Stimulated activated CD4-positive, alpha-beta T cell treated with anti-CD3 and anti-CD28 coated beads, Interleukin-1b, Interleukin-23, amount 100 ng/mL, for 24 hours (primary cell): ENCODE measurements at regions not wholly inside any gene's neighbourhood (a gene's known extent, or its start where the extent isn't known, plus 50 kb on each side); places are given as distances from the start of the nearest gene placed in this dataset.
"Not testable (repeated sequence)": the region's sequence is repeated elsewhere in the genome, so short reads cannot be mapped to it uniquely, and the experiment has no call there.

ENCODE experiments used
- DNase-seq, 4 experiments: peaks; one replicate each; pipeline ENCODE4 v3.0.0-alpha.2; 2020; ENCODE audit warnings: low read depth in 4 of 4, low spot score in 1 of 4

DNA sequence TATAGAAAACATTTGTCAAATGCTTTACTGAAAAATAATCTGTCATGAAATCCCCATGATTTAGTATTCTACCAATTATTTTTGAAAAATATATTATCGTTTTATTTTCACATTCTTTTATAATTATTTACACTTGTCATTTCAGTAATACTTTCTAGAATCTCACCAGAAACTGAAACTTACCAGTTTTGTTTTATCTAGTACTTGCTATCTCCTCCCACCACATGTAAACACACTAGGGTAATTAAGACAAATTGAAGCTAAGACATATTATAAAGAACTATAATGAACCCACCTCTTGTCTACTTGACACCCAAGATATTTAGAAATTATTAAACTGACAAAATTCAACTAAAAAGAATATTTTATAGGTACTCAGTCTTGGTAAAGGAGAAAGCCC, 51.5 kb upstream of the GRM3 start:
- no peak for DNase-seq

DNA sequence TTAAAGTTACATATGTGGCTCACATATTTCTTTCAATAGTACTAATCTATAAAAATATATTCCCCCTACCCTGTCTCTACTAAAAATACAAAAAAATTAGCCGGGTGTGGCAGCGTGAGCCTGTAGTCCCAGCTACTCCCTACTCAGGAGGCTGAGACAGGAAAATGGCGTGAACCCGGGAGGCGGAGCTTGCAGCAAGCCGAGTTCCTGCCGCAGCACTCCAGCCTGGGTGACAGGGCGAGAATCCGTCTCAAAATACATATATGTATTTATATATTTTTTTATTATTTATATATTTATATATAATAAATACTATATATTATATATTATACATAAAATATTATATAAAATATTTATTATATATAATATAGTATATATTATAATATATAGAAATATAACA, 69.7 kb upstream of the GRM3 start:
- no peak for DNase-seq

DNA sequence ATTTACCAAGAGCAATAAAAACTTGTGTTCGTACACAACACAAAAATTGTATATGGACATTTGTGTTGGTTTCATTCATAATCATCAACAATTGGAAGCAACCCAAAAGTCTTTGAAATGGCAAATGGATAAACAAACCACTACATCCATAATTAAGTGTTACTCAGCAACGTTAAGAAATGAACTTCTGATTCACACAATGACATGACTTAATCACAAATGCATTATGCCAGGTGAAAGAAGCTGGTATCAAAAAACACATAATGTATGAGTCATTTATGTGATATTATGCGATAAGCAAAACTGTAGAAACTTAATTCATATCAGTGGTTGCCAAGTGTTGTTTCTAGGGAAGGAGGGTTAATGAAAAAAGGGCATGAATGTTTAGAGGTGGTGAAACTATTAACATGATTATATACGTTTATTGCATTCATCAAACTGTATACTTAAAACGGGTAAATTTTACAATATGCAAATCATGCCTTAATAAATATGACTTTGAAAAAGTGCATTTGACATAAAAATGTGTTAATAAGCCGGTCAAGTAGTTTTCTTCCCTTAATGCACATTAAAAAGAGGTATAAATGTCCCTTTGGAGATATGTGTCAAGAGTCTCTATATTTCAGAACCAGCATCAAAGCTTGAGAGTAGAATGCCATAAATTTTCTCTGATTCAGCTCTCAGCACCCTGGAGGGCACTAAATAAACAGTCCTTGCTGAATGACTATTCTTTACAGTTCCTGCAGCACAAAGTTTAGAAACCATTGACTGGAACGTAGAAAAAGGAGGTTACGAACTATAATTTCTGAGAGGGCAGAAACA, 84.8 kb upstream of the GRM3 start:
- DNase-seq: no peak

DNA sequence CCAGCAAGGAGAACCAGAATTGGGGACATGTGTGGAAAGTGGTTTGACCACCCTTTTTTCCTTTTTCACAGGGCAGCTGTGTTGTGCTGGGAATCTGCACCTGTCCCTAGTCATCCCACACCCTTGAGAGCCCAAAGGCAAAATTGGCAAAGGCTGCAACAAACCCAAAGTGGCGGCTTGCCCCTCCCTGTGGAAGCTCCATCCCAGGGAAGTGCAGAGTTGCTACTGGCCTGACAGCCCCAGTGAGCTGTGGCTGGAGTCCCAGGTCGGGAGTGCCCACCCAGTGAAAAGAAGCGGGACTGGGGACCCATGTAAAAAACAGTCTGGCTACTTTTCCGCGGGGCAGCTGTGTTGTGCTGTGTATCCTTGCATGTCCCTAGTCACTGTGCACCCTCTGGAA, 109.1 kb upstream of the GRM3 start:
- no peak for DNase-seq

DNA sequence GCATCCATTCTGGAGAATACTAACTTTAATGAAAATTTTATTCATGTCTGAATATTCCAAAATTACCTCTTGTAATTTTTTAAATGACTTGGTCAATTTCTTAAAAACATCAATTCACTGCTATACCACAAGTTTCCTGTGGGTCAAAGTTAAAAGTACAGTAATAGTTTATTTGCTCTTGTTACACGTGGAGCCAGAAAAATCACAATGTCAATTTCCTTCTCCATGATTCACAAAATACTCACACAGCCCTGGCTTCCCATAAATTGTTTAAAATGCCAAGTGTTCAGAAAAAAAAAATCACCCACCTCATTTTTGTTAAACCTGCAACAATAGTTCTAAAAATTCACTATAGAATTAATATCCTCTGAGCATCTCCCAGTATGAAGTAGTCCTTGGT, 139.5 kb upstream of the GRM3 start:
- DNase-seq: no peak

DNA sequence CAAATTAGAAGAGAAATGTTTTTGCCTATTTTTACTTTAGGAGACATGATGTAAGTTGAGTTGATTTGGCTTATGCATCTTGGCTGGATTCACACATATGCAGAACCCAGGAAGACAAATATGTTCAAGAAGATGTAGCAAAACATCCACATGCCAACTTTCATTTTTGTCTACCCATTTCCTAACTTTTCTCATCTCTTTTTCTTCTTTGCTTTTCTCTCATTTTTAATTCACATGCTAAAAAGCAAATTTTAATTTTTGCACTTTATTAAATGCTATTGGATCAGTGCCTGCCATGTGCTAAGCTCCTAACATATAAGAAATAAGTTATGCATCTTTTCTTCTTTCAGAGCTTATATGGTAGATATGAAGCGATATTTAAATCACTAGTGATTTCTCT, 143.7 kb upstream of the GRM3 start:
- DNase-seq: no peak

DNA sequence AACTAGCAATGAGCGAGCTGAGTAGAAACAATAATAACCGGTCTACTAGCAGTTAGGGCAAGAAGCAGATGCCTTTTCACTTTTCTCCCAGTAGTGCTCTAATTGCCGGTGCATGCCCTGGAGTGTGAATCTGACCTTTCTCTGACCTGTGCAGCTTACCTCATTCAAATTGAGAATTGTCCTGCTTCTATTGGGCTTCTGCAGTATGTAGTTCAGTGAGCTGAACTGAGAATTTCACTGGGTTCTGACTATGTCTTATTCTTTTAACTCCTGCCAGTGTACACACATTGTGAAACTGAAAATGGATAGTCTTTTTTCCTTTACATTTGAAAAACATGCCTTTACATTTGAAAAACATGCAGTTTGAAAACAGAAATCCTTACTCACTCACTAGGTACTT, 157.9 kb upstream of the GRM3 start:
- DNase-seq: no peak

DNA sequence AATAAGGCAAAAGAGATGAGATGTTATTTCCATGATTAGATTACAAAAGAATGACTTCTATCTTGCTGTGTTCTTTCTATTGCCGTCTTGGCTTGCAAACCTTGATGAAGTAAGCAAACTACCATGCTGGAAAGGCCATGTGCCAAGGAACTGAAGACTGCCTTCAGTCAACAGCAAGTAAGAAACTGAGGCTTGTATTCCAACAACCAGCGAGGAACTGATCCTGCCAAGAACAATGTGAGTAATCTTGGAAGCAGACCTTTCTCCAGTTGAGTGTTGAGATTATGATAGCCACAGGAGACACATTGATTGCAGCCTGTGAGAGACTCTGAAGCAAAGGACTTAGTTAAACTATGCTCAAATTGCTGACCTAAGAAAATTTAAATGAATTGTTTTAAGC, 164.6 kb upstream of the GRM3 start:
- no peak for DNase-seq

DNA sequence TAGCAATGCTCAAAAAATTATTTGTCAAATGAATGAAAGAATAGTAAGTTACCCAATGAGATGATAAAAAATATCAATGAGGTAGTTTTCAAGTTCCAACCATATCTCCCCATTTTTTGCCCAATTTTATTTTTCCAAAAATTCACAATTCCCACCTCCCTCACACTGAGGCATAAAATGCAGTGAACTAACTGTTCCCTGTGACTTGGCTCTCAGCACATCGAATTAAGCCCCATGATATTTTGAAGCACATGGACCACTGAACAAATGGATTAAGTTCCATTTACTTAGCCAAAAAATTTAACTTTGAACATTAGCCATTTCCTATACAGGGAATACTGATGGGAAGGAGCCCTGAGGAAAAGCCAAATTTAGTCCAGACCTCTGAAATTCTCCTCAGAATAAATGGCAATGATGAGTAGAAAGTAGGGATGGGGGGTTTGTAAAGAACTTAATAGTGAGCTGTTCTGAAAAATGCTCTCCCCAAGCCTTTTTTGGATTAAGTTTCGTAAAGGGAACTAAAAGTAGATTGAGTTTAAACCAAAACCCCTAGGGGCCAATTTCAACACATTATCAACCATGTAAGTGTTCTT, 166.3 kb upstream of the GRM3 start:
- DNase-seq: no peak

DNA sequence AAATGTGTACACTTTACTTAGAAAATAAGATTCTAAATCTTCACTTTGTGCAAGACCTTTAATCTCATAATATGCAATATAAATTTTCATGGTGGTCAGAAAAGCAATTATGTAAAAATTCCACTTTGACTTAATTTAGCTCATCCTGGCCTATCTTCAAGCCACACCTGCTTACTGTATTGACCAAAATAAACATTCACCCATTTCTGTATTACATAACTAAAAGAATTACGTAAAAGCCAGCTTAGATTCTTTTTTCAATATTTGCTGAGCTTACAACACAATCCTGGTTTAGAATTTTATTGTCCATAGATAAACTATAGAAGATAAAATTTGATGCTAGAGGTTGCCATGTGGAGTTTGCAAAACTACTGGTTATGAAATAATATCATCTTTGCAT, 172.9 kb upstream of the GRM3 start:
- no peak for DNase-seq

DNA sequence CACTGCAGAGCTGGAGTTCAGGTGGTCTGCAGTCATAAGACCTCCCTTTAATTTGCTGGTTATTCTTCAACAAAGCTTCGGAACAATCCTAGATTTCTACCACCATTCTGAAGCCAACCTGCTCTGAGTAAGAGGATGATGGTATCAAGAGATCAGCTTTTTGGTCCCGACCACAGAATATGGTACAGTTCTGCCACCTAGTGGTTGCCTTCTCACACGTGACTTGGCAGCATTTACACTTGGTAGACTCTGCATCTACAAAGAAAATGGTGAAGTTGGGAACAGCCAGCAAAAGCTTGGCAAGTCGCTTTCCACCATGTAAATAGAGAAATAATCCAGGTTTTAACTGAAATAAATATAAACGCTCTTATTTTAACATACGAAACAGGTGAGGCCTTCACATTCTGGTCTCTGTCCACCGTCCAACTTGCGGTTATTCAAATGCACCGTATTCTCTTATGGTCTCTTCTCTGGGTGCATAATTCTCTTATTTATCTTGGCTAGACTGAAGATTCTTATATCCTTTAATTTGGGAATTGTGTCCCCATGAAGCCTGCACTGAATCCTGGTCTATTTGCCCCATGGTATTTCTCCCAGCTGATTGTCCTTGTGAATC, 173.9 kb upstream of the GRM3 start:
- DNase-seq: peak in 3 of 4 experiments; percentile 3 to 17 (median 9)

DNA sequence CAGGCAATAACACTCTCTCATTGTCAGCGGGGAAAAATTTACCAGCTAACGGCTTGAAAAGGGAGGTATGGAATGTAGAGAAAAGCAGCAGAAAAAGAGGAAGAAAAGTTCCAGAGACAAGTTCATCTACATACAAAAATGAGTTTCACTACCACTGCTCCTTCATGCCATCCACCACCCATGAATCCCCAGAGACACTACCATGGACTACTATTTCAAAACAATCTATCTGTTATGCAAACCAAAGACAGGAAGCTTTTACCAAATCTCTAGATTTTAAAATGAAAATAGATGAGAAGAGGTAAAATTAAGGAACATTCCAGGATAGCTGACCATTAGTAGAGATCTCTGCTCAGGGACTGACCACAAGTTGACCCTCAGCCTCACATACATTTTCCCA, 189.0 kb upstream of the GRM3 start:
- DNase-seq: no peak

DNA sequence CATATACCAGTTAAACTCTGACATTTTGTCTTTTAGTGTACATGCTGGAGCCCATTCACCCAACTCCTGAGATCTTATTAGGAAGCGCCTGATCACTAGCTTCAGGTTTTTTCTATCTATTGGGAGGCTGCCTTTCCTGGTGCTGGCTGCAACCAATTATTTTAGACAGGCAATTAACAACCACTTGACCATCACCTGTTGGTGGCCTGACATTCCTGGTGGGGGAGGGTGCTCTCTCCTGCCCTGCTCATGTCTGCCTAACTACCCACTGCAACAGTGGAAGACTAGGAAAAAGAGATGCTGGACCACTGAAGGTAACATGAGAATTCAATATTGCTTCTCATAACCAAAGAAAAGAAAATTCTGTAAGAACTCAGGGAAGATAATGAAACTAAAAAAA, 190.3 kb upstream of the GRM3 start:
- no peak for DNase-seq

DNA sequence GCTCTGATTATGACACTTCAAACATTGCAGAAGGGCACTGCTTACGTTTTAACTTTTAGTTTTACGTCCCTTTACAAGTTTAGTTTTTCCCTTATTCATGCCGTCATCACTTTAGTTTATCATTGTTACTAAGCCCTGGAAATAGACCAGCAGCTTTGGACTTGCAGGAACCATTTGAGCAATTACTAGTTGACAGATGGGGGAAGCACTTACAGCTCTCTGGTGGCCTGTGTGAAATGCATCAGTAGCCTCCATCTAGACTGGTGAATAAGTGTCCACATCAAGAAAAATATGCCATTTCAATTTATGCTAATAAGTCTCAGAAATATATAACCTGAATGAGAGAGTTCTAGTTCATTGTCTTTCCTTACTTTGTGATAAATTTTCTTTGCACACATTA, 194.9 kb upstream of the GRM3 start:
- no peak for DNase-seq

DNA sequence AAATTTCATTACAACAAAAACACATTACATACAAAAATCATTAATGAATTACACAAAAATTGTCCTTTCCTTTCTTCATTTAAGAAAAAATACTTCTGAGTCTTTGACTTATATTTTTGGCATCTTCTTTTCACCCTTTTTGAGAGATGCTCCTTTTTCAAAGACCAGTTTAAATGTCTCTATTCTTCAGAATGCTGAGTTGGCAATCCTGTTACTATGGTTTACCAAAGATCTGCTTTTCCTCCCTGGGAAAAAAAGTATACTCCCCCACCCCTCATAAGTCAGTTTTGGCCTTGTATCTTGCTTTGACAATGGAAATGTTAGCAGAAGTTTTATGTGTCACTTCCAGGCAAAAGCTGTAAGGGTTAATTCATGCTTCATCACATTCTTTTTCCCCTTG, 198.4 kb upstream of the GRM3 start:
- DNase-seq: no peak

DNA sequence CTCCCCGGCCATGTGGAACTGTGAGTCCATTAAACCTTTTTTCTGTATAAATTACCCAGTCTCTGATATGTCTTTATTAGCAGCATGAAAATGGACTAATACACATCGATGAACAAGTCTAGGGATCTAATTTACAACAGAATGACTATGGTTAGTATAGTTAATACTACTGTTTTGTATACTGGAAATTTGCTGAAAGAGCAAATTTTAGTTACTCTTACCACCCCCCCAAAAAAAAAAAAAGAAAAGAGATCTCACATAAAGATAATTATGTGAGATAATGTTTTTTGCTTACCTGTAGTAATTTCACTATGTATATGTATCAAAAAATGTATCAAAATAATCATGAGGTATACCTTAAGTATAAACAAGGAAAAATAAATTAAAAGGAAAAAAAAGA, 199.5 kb upstream of the GRM3 start:
- no peak for DNase-seq

DNA sequence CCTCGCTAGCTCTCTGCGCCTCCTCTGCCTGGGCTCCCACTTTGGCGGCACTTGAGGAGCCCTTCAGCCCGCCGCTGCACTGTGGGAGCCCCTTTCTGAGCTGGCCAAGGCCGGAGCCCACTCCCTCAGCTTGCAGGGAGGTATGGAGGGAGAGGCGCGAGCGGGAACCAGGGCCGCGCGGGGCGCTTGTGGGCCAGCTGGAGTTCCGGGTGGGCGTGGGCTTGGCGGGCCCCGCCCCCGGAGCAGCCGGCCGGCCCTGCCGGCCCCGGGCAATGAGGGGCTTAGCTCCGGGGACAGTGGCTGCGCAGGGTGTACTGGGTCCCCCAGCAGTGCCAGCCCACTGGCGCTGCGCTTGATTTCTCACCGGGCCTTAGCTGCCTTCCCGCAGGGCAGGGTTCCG, 203.3 kb upstream of the GRM3 start:
- DNase-seq: not testable (repeated sequence)

DNA sequence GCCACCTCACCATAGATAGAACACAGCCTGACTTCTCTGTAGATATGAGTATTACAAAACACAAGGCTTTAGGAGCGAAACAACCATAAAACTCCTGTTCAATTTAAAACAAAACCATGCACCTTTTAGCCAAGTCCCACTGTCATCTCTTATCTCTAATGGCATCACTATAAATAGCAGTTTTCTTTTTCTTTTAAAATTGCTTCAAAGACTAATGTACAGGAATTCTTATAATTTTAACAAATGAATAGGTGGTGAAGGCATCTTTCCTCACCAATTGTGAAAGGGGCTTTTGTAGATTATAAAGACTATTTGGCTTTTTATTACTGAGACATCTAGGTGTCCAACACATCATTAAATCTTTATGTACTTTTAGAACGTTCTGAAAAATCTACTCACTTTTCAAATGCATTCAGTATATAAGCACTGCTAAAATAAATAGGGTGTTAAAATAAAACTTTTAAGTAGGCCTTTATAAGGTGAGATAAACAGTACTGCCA, 205.7 kb upstream of the GRM3 start:
- DNase-seq: no peak

DNA sequence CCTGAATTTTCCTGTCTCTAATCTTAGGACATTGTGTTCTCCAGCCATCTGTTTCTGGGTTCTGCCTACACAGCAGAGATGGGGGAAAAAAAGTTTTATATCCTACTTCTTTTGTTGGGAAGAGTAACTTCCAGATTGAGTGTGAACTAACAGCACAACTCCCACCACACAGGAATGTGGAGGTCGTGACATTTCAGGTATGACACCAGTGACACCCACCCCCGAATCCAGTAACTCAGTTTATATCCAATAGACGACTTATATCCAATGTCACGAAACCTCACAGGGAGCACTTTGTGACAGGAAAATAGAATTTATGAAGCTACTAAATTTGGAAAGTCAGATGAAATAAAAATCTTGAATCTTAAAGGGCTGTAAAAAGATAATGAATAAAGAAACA, 211.9 kb upstream of the GRM3 start:
- DNase-seq: no peak

DNA sequence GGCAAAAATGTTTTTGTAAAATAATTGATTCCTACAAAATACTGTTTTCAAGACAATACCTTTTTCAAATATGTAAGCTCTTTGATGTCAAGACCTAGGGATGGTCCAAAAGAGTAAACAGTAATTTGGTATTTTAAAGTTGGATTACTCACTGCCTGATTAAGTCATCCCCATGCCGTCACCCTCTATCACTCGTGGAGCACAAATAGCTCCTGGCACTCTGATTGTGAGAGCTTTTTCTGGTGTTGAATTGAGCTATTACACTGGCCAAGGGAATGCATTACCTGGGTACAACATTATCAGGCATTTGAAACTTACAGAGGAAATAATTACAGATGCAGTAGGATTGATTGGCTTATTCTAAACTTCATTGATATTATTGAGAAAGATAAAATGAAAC, 231.9 kb upstream of the GRM3 start:
- no peak for DNase-seq

DNA sequence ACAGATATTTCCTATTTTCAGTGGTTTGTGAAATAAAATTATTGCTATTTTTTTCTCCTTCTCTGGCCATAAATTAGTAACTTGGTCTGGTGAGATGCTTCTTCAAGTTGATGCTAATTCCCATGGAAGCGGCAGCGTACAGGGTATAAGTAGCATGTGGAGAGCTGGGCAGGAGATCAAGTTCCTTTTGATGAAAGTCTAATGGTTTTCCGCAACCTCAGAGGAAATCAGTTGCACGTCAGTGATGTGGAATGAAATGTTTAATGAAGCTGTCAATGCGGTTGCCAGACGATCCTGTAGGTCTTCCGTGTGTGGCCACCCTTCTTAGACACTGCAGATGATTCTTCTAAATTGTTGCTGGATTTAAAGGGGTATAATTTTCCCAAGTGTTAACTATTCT, 236.4 kb upstream of the GRM3 start:
- no peak for DNase-seq

DNA sequence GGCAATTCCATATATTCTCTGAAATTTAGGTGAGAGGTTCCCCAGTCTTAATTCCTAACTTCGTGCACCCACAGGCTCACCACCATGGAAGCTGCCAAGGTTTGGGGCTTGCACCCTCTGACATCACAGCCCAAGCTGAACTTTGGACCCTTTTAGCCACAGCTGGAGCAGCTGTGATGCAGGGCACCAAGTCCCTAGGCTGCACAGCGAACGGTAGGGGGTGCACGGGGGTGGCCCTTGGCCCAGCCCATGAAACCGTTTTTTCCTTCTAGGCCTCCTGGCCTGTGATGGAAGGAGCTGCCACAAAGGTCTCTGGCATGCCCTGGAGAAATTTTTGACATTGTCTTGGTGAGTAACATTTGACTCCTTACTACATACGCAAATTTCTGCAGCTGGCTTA, 251.9 kb upstream of the GRM3 start:
- DNase-seq: no peak

DNA sequence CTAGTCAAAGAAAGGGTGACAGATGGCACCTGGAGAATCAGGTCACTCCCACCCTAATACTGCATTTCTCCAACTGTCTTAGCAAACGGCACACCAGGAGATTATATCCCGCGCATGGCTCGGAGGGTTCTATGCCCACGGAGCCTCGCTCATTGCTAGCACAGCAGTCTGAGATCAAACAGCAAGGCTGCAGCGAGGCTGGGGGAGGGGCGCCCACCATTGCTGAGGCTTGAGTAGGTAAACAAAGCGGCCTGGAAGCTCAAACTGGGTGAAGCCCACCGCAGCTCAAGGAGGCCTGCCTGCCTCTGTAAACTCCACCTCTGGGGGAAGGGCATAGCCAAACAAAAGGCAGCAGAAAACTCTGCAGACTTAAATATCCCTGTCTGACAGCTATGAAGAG, 268.1 kb upstream of the GRM3 start:
- DNase-seq: not testable (repeated sequence)
